Prostate gland (tissue), 2 donors: ENCODE measurements at regions not wholly inside any gene's neighbourhood (a gene's known extent, or its start where the extent isn't known, plus 50 kb on each side); places are given as distances from the start of the nearest gene placed in this dataset.

Experiments used
- DNase-seq: peaks from one replicate; pipeline ENCODE4 v3.0.0-alpha.2; 2019; ENCODE audit warnings: low spot score
- H3K27ac ChIP-seq, 2 donors: fragments of 200-600 bp; sonication (generic); 2 replicates each; pipeline ENCODE4 v1.5.1; 2017 to 2019
- H3K27me3 ChIP-seq: fragments of 200-600 bp; sonication (generic); replicated peaks from 2 replicates; pipeline ENCODE4 v1.5.1; 2019; ENCODE audit not compliant: insufficient read depth
- H3K36me3 ChIP-seq, 2 donors: fragments of 200-600 bp; sonication (generic); 1 replicate in 1 of 2; 2 replicates in 1 of 2; pipeline versions ENCODE4 v1.5.1 to v1.8.1; 2017 to 2019
- H3K4me1 ChIP-seq: fragments of 200-600 bp; sonication (generic); replicated peaks from 2 replicates; pipeline ENCODE4 v1.5.1; 2019
- H3K4me3 ChIP-seq, 2 donors: fragments of 200-600 bp; sonication (generic); 2 replicates each; pipeline ENCODE4 v1.5.1; 2017 to 2019
- H3K9me3 ChIP-seq: fragments of 200-600 bp; sonication (generic); 2 replicates; pipeline ENCODE4 v1.5.1; 2017
- CTCF ChIP-seq, 4 experiments: fragments of 200-600 bp in 2 of 4; fragments of 450-650 bp in 2 of 4; sonication (generic) in 2 of 4; IDR thresholded peaks; 1 replicate in 3 of 4; 2 replicates in 1 of 4; pipeline ENCODE4 v1.5.1; 2016 to 2019; ENCODE audit warnings: antibody characterized with exemption in 4 of 4, mild to moderate bottlenecking in 2 of 4, moderate library complexity in 2 of 4
- POLR2A ChIP-seq: fragments of 450-650 bp; IDR thresholded peaks from one replicate; pipeline ENCODE4 v1.6.1; 2016; ENCODE audit warnings: antibody characterized with exemption, mild to moderate bottlenecking
- POLR2AphosphoS5 ChIP-seq: sonication (generic); formaldehyde crosslinking; IDR thresholded peaks from one replicate; pipeline ENCODE4 v1.6.1; 2017; ENCODE audit warnings: antibody characterized with exemption
- WGBS: methylation state at CpG from one replicate; pipeline ENCODE4 v1.1.5; 2018; 5-methylcytosine and 5-hydroxymethylcytosine counted together
- intact Hi-C: fragments of 100-400 bp; cut with DNase I; formaldehyde crosslinking; loops from one replicate; pipeline ENCODE4 v1.14.2; 2022

DNA sequence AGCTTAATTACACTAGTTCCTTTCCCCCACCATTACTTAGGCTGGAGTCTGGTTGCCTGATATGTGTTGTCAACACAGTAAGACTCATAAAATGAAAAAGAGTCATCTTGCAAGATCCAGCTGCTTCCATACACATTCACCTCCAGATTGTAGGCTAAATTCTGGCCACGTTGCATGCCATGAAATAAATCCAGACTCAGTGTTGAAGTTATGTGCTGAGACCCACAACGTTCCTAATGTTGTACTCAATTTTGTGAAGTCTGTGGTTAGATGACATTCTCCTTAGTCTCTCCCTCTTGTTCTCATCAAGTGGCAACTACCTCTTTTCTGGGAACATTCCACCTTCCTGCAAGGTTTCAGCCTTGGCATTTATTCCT is 212.3 kb downstream of the LMBRD1 start:
- Histone ChIP-seq H3K4me3 (no peak overlapping the region), H3K4me1 (no peaks in the 10 kb centered on the region), H3K27ac (no peak overlapping the region), H3K36me3 (no peaks in the 10 kb centered on the region), H3K27me3 (no peaks in the 10 kb centered on the region), H3K9me3 (no peaks in the 10 kb centered on the region)
- intact Hi-C loops: no loop called here
- no peak for DNase-seq
- TF ChIP-seq CTCF (IDR thresholded peaks at IDR 0.05) (no peak), POLR2AphosphoS5 (no peak), POLR2A (no peak)
- WGBS: 45% methylated on average over 2 of the region's 2 CpGs

DNA sequence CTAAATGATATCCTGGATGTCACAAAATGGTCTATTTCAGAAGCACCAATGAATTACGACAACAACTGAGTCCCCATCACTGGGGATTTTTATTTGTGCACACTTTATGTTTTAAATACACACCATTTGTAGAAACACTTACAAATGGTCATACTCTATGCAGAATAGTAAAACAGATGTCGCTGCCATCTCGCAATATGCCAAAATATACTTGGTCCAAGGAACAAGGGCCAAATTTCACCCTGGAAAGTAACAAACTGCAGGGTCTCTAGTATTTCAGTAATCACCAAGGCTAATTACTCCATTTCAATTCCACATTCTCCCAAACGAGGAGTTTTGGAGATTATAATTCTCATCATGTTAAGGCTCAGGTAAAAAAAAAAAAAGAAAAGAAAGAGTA is 215.2 kb downstream of the LMBRD1 start:
- Histone ChIP-seq H3K4me1 (no peaks in the 10 kb centered on the region), H3K4me3 (no peak overlapping the region), H3K9me3 (no peaks in the 10 kb centered on the region), H3K27ac (no peak overlapping the region), H3K36me3 (no peaks in the 10 kb centered on the region), H3K27me3 (no peaks in the 10 kb centered on the region)
- 84% methylated on average over 4 of the region's 4 CpGs for WGBS
- DNase-seq: no peak
- intact Hi-C loops: no loop called here
- TF ChIP-seq POLR2A (no peak), POLR2AphosphoS5 (no peak), CTCF (IDR thresholded peaks at IDR 0.05) (no peak)

GRCh38 chr6:69580706-69581105 is 216.1 kb downstream of the LMBRD1 start:
- intact Hi-C loops: no loop called here
- Histone ChIP-seq H3K27me3 (no peaks in the 10 kb centered on the region), H3K9me3 (no peaks in the 10 kb centered on the region), H3K4me1 (no peaks in the 10 kb centered on the region), H3K27ac (no peak overlapping the region), H3K36me3 (no peaks in the 10 kb centered on the region), H3K4me3 (no peak overlapping the region)
- TF ChIP-seq POLR2A (no peak), POLR2AphosphoS5 (no peak), CTCF (IDR thresholded peaks at IDR 0.05) (no peak)
- no peak for DNase-seq

DNA sequence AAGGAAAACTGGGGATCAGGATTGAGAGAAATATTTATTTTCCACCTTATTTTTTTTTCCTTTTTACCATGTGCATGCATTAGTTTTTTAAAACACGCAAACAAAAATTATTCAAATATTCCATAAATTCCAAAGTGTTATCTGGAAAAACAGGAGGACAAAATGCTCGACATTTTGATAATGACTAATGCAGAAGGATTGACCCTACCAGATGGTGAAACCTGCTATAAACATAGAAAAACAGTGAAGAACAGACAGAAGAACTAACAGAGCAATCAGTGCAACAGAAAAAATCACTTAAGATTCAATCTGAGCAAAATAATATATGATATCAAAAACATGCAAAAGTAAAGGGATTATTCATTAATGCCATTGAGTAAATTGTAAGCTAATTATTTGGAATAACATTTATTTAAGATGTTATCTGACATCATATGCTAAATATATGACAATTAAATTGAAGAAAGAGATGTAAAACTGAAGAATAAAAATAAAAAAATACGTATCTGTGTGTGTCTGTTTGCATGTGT is 218.4 kb downstream of the LMBRD1 start:
- Histone ChIP-seq H3K36me3 (no peaks in the 10 kb centered on the region), H3K27me3 (no peaks in the 10 kb centered on the region), H3K4me1 (no peaks in the 10 kb centered on the region), H3K9me3 (no peaks in the 10 kb centered on the region), H3K27ac (no peak overlapping the region), H3K4me3 (no peak overlapping the region)
- intact Hi-C loops: no loop called here
- no peak for DNase-seq
- TF ChIP-seq POLR2A (no peak), CTCF (IDR thresholded peaks at IDR 0.05) (no peak), POLR2AphosphoS5 (no peak)
- 50% methylated on average over 3 of the region's 3 CpGs for WGBS

DNA sequence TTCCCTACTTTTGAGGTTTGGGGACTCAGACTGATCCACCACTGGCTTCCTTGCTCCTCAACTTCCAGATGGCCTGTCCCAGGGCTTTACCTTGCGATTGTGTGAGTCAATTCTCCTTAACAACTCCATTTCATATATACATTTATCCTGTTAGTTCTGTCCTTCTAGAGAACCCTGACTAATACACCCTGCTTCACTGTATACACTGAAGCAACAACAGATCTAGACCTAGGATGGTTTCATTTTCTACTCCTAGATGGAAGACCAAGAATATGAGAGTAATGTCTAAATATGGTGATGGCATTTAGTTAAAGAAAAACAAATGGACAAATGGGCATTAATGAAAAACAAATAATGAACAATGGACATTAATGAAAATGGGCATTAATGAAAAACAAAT is 225.6 kb downstream of the LMBRD1 start:
- intact Hi-C loops: no loop called here
- H3K27me3 ChIP-seq: no peaks in the 10 kb centered on the region
- WGBS: 100% methylated on average over 1 of the region's 1 CpG
- H3K9me3 ChIP-seq: no peaks in the 10 kb centered on the region
- H3K4me3 ChIP-seq: no peak overlapping the region
- H3K4me1 ChIP-seq: no peaks in the 10 kb centered on the region
- no peak overlapping the region for H3K27ac ChIP-seq
- H3K36me3 ChIP-seq: no peaks in the 10 kb centered on the region
- no peak for TF ChIP-seq POLR2AphosphoS5
- no peak for TF ChIP-seq CTCF (IDR thresholded peaks at IDR 0.05)
- TF ChIP-seq POLR2A: no peak
- DNase-seq: no peak
